Stimulated activated CD8-positive, alpha-beta memory T cell treated with anti-CD3 and anti-CD28 coated beads, Interleukin-7, amount 100 ng/mL, for 48 hours (primary cell): ENCODE measurements at regions not wholly inside any gene's neighbourhood (a gene's known extent, or its start where the extent isn't known, plus 50 kb on each side); places are given as distances from the start of the nearest gene placed in this dataset.

ENCODE experiments used
- DNase-seq, 2 donors: peaks; one replicate each; pipeline ENCODE4 v3.0.0-alpha.2; 2020; ENCODE audit warnings: low read depth in 1 of 2; ENCODE audit errors: extremely low read depth in 1 of 2

DNA sequence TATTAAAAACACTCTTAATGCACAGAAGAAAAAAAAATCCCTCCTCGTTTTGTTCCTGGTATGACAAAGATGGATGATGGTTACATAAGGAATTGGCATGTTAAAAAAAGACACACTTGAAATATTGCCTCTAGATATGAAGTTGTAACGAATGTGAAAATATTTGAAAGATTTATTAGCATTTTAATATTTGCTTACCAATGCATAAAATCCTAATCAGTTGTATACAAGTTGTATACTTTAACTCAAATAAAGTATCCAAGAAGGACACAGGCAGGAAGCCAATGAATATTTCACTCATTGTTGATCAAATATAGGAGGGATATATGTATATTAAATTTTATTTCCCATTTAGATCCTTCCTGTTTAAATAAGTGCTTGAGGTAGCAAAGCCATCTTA, 850.8 kb upstream of the RBFOX1 start:
- no peak for DNase-seq

DNA sequence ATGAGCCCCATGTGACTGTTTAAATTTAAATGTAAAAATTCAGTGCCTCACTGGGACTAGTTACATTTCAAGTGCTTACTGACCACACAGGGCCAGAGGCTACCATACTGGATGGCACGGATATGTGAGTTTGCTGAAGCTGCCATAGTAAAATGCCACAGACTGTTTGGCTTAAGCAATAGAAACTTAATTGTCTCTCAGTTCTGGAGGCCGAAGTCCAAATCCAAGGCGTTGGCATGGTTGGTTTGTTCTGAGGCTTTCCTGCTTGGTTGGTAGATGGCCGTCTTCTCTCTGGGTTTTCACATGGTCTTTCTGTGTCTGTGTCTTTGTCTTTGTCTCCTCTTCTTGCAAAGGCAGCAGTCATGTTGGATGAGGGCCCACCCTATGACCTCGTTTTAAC, 878.9 kb upstream of the RBFOX1 start:
- DNase-seq: no peak

DNA sequence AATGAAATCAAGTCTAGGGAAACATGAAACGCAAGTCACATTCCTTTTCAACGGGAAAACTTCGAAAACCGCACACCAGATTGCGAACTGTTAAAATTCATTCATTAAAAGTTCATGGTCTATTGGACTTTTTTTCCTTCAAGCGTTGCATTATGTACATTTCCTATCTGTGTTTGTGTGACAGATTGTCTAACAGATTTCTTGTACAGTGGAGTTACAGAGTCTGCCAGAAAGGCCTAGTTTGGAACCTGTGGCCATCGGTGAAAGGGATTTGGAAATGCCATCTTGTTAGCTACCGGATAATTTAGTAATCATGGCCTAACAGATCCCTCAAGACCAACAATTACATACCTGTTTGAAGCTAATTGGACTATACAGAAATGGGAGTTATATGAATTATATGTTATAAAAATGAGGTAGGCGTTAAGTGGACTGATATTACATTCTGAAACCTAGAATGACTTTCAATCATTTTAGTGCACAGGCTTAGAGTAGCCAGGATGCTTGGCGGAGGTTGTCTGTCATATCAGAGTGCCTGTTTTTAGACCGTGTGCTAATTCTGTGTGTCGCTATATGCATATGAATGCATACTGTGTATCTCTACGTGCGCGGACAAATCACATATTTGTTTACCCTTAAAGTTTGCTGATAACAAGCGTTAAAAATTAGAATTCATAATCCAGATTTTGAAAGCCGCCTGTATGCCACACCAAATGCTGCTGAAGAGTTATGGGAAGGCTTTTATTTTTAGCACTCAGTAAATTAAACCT, 885.4 kb upstream of the RBFOX1 start:
- DNase-seq: no peak

DNA sequence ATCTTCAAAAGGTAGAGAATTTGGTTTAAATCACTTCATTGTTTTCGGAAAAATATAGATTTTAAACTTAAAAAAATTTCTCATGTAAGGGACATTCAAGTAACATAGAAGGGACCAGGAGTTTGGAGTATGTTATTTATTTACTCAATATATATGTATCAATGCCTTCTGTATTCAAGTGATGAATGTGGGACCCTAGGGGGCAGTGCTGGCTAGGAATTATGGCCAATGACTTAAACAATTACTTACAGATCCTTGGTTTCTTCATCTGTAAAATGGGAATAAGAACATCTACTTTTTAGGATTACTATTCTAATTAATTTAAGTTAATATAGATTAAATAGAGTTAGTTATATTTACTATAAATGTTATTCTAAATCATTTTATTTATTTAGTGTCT, 886.3 kb upstream of the RBFOX1 start:
- DNase-seq: no peak

DNA sequence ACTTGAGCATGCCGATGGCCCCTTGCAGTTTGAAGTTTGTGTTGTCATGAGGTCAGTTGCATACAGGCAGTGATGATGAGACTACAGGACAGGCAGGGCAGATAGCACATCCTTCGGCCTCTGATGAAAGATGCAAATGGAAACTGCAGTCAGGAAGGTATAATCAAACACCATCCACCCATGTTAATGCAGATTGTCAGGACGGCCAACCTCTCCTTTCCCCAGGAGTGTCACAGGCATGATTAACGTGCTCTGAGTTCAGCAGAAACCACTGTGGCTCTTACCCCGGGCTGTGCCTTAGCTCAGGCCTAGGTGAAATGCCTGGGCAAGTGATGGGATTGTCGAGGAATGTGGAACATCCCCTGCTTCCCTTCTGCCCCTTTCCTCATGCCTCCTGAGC, 893.5 kb upstream of the RBFOX1 start:
- DNase-seq: no peak

DNA sequence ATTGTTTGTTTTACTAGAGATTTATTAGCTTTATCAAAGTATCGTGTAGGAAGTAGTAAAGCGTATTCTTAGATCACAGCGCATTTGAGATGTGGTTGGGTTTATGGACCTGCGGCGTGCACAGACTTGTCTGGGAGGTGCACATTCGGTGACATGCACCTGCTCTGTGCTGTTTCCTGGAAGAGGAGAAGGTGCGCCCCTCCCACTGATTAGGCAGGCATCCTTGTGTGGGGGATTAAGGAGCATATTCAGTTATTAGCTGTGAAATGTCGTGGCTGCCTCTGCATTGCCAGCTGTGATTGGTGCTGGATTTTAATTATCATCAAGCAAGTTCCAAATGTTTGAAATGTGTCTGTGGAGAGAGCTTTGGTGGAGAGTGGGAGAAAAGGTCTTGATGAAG, 903.8 kb upstream of the RBFOX1 start:
- no peak for DNase-seq

DNA sequence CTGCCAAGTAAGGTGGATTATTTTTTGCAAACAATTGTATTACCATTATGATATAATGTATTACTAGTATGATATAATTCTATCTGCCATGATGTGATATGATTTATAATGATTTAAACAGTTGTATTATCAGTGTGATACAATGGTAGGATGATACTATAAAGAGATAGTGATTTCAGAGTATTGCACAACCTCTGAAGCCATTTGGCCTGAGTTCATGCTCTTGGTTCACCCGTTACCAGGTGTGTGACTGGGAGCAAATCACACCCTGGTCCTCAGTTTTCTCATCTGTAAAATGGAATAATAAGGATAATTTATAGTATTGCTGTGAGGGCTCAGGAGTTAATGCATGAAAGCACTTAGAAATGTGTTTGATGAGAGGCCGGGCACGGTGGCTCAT, 905.0 kb upstream of the RBFOX1 start:
- no peak for DNase-seq

DNA sequence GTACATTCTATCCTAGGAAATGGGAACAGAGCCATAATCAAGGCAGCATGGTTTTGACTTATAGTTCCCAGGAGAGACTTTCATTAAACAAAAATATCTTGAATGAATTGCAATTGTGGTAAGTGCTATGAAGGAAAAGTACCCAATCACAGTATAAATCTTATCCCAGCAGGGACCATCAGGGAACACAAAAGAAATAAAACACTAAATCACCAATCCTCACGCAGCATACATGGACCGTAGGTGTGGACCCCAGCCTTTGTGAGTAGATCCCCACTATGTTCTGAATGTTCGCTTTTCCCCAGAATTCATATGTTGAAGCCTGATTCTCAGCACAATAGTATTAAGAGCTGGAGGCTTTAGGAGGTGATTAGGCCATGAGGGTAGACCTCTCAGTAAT, 925.0 kb upstream of the RBFOX1 start:
- DNase-seq: no peak

DNA sequence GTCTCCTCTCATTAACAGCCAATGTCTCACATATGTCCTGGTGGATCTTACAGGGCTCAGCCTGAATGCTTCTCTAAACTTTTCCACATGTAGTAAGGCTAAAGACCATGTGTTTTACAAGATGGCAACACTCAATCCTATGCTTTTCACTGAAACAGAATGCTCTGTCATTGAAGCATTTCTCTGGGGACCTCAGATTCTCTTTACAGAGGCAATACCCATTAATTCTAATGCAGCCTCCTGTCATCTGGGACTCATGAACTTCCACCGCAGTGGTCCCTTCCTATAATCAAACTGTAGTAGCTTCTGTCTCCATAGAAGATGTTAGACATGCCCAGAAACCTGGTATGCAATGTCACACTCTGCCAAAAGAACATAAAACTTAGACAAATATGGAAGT, 926.6 kb upstream of the RBFOX1 start:
- no peak for DNase-seq

DNA sequence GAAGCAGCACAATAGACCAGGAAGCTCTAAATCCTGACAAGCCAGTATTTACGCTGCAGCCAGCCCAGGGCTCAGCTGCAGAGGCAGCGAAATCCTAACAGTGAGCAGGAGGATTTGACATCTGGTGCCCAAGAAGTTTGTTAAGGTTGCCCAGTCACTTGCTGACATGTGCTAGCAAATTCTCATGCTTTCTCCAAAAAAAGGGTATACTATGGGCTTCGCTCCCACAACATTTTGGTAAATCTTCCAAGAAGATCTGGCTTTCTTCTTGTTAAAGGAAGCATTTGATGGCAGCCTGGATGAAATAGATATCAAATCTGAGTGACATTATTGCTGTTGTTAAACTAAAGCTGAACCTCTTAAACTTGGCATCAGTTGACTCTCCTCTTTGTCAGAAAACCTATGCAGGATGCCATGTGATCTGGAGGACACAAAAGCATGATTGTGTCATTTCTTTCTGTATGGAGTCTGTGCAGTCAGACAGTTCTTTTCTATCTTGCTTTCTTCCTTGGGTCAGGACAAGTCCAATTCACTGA, 949.7 kb upstream of the RBFOX1 start:
- DNase-seq: no peak

DNA sequence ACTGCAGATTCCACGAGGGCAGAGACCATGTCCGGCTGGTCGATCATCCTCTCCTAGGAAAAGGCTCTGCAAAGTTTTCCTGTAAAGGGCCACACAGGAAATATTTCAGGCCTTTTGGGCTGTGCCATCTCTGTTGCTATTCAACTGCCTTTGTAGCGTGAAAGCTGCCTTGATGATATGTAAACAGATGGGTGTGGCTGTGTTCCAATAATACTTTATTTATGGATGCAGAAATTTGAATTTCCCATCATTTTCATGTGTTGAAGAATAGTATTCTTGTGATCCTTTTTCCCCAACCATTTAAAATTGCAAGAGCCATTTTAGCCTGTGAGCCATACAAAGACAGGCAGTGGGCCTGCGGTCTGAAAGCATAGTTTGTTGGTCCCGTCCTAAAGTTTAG, 950.7 kb upstream of the RBFOX1 start:
- DNase-seq: no peak

DNA sequence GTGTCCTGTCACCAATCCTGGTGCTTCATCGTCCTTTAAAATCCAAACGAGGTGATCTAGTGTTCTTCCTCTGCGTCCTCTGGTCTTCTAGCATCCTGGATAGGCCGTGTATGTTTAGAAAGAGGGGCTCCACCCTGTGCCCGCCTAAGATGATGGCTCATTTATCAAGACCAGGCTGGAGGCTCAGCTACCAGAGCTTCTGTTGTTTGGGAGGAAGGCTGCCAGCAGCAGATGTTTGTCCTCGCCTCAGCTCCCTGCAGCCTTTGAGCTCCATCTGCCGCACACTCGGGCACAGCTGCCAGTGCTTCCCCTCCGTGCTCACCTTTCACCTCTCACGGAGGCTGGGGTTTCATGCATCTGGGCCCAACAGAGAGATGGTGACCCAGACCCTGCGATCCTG, 954.7 kb upstream of the RBFOX1 start:
- DNase-seq: no peak

DNA sequence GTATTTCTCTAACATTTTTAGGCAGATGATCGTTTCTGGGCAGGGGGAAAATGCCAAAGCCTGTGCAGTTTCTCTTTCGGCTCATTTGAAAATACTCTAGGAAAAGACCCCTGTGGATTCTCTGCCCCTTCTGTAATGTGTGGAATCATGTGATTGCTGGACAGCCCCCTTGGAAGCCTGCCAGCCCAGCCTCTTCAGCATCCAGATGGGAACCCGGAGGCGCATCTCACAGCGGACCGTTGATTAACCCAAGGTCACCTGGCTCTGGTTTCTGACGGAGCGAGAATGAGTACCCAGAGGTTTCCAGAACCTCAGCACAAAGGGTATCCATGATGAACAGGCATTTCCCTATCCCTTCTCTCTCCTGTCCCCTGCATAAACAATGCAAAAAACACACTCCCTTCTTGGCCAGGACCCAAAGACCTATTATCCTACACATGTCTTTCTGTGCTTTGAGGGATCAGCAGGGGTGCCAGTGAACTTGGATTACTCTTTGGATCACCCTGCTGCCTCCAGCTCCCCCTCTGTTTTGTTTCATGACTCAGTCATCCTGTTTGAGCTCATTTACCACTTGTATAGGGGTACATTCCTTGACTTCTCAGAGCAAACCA, 957.1 kb upstream of the RBFOX1 start:
- no peak for DNase-seq

DNA sequence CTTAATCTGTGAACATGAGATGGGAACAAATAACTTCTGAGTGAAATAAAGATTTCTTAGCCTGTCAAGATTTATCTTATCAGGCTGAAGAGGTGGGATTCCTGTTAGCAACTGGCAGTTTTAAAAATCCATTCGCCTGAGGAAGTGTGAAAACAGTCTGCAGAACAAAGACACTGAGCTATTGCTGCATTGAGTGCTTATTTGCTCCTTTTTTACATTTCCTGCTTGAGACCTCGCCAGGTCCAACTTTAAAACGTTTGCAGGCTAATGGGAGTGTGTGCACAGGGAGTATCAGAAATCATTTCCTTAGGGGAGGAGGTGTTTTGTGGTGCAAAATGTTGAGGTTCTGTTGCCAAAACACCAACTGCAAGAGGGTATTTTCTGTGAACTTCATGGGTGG, 957.8 kb upstream of the RBFOX1 start:
- DNase-seq: no peak

DNA sequence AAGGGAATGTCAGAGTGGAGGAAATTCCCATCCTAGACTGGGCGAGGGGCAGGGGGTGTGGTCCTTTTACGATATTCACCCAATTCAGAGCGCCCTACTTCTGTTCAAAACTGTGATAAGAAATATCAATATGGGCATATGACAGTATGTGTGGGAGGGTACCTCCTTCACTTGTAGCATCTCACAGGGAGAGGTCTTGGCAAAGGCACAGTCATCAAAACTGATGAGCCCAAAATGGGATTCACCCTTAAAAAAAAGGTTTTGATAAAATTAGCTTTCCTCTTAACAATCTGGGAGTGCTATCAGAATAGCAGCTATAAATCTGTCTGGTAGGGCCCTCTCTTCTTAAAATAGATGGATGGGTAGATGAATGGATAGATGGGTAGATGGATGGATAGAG, 967.8 kb upstream of the RBFOX1 start:
- DNase-seq: no peak

DNA sequence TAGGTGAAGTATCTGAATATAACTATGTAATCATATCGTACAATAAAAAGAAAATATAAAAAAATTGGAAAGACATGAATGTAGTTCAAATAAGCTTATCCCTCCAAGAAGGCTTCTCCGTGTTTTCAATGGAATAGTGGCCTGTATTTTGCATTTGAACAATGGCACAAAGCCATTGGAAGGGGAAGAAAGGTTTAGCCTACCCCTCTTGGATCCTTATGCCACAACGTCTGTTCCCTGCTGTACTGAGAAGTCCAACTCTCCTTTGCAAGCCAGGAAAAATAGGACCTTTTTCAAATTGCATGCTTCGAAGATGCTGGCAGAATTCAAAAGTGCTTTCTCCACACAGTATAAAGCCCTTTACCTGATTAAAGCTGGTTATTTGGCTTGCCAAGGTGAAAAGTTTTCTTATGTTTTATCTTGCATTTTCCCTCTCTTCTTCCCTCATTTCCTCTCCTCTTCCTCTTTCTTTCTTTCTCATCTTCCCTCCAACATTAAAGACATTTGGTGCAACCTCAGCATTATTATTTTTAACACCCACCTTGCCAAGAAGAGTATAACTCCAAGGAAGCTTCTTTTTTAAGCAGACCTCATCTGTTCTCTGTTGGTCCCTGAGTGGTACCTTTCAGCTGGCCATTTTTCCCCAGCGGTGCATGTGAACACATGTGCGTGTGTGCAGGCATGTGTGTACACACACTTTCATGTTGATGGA, 968.6 kb upstream of the RBFOX1 start:
- no peak for DNase-seq

DNA sequence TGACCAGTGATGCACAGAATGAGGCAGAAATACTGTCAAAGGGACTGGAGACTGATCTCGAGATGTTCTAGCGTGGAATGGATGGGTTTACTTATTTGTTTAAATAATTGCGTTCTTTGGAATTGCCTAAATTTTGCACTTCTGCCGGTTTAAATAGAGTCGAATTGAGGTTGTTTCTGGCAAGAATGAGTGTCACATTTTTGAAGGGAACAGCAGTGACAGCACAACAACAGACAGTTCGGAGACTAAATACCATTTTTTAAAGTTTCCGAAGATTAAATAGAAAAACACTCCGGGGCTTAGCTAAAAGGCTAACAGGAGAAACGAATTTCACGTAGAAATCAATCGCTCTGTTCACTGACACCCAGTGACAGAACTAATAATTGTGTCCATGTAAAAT, 969.2 kb upstream of the RBFOX1 start:
- DNase-seq: no peak

DNA sequence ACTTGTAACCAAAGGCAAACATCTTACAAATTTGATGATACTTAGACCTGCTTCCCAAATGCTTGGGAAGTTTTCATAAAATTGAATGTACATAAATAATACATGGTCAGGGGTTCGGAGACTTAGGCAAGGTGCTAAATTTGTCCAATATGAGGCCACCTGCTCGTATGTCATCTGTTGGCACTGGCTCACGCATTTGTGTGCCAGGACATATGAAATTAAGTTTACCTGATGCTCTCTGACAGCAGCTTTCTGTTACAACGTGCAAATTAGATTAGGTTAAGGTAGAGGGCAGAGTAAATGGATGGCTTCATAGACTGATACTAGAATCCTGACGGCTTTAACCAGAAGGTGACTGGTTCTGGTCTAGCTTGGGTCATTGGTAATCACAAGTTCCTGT, 970.3 kb upstream of the RBFOX1 start:
- no peak for DNase-seq

DNA sequence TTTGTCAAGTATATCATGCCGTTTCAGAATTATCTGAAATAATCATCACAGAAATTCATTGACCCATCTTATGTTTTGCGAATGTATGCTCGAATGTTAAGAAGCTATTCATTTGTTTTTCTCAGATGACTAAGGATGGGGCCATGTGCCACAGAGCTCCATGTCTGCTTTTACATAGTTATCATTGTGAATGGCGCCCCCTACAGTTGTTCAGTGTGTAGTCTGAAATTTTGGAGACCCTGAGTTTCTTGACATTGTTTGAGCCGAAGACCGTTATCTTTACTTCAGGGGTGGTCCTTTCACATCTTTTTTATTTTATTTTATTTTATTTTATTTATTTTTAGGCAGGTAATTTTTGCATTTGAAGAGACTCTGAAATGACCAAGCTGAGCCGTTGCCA, 972.0 kb upstream of the RBFOX1 start:
- no peak for DNase-seq

DNA sequence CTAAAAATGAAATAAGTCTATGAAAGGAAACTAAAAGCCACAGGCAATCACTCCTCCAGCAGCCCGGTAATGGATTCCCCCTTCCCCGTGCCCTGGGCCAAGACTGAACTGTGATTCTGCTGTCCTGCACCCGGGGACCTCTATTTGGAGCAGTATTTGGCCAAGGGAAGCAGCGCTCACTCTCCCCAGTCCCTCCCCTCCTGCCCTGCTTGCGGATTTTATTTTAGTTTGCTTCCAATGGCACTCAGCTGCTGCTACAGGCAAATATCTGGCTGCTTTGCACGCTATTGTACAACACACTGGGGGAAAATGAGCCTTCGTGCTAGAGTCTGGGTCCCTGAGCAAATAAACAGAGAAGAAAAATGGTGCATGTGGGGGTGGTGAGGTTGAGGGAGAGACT, 975.7 kb upstream of the RBFOX1 start:
- DNase-seq: no peak

DNA sequence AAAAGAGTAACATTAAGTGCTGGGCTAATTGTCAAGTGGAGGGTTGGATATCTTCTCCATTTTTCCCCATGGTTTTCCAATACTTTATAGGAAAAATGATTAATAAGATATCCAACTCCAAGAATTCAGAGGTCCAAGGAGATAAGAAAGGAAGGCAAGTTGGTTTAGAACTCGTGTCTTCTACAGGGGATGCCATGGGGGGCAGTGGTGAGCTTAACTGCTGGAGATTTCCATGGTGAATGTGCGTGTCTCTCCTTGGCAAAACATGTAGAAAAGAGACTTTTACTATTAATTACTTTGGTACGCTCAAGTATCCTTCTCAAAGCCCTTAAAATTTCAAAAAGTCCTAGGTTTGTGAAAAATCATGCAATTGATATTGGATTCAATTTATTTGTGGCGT, 982.9 kb upstream of the RBFOX1 start:
- DNase-seq: no peak

DNA sequence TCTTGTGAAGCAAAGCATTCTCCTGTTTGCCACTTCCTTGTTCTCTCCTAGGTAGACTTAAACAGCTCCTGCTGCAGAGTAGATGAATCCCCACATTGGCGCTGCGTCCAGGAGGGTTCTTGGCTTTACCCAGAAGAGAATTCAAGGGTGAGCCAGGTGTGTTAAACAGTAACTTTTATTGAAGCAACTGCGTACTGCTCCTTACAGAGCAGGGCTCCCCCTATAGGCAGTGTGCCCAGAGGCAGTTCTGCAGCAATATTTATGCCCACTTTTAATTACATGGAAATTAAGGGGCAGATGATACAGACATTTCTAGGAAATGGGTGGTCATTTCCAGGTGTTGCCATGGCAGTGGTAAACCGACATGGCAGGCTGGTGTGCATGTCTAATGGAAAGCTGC, 987.6 kb upstream of the RBFOX1 start:
- DNase-seq: no peak
